HEK293T (cell line): ENCODE measurements at regions not wholly inside any gene's neighbourhood (a gene's known extent, or its start where the extent isn't known, plus 50 kb on each side); places are given as distances from the start of the nearest gene placed in this dataset.
"Not testable (repeated sequence)": the region's sequence is repeated elsewhere in the genome, so short reads cannot be mapped to it uniquely, and the experiment has no call there.

Experiments used
- CTCF ChIA-PET: fragments of 350-600 bp; formaldehyde crosslinking; extraction: SDS; loops from one replicate; lab custom pipeline; 2021; ENCODE audit warnings: antibody characterized with exemption, inconsistent platforms; lab: Yijun Ruan, JAX
- POLR2A ChIA-PET: fragments of 350-600 bp; formaldehyde crosslinking; extraction: SDS; loops from one replicate; lab custom pipeline; 2020; ENCODE audit warnings: antibody characterized with exemption, inconsistent platforms; lab: Yijun Ruan, JAX
- DNase-seq: peaks from one replicate; pipeline ENCODE4 v3.0.0; 2012; ENCODE audit warnings: mixed read lengths; ENCODE audit errors: extremely low spot score
- ARNT ChIP-seq: fragments of 450-650 bp; IDR thresholded peaks from 2 replicates; pipeline ENCODE4 v1.6.1; 2017; ENCODE audit warnings: mild to moderate bottlenecking
- BHLHE40 ChIP-seq: fragments of 450-650 bp; IDR thresholded peaks from 2 replicates; pipeline ENCODE4 v1.6.1; 2016; ENCODE audit warnings: mild to moderate bottlenecking, moderate library complexity, borderline replicate concordance
- CTBP1 ChIP-seq: fragments of 450-650 bp; IDR thresholded peaks from 2 replicates; pipeline ENCODE4 v1.6.1; 2016; ENCODE audit warnings: borderline replicate concordance
- ELF4 ChIP-seq: fragments of 450-650 bp; IDR thresholded peaks from 2 replicates; pipeline ENCODE4 v1.6.1; 2017; ENCODE audit warnings: antibody characterized with exemption
- FOXA1 ChIP-seq: fragments of 450-650 bp; IDR thresholded peaks from 2 replicates; pipeline ENCODE4 v1.6.1; 2016; ENCODE audit warnings: mild to moderate bottlenecking
- FOXK2 ChIP-seq: fragments of 450-650 bp; IDR thresholded peaks from 2 replicates; pipeline ENCODE4 v1.6.1; 2016; ENCODE audit warnings: mild to moderate bottlenecking
- FOXM1 ChIP-seq: fragments of 450-650 bp; IDR thresholded peaks from 2 replicates; pipeline ENCODE4 v1.6.1; 2017; ENCODE audit warnings: mild to moderate bottlenecking, borderline replicate concordance
- HDGF ChIP-seq: fragments of 450-650 bp; IDR thresholded peaks from 2 replicates; pipeline ENCODE4 v1.6.1; 2017; ENCODE audit warnings: antibody characterized with exemption, borderline replicate concordance
- L3MBTL2 ChIP-seq: fragments of 450-650 bp; conservative IDR thresholded peaks from 2 replicates; pipeline ENCODE4 v1.6.1; 2016; ENCODE audit warnings: mild to moderate bottlenecking
- LEF1 ChIP-seq: fragments of 450-650 bp; IDR thresholded peaks from 2 replicates; pipeline ENCODE4 v1.6.1; 2017; ENCODE audit warnings: mild to moderate bottlenecking, borderline replicate concordance
- NFRKB ChIP-seq: fragments of 450-650 bp; IDR thresholded peaks from 2 replicates; pipeline ENCODE4 v1.6.1; 2016; ENCODE audit warnings: mild to moderate bottlenecking, moderate library complexity
- SP1 ChIP-seq: fragments of 450-650 bp; IDR thresholded peaks from 2 replicates; pipeline ENCODE4 v1.6.1; 2017
- SUZ12 ChIP-seq: fragments of 450-650 bp; IDR thresholded peaks from 2 replicates; pipeline ENCODE4 v1.6.1; 2016; ENCODE audit warnings: mild to moderate bottlenecking
- TARDBP ChIP-seq: fragments of 450-650 bp; IDR thresholded peaks from 2 replicates; pipeline ENCODE4 v1.6.1; 2016
- ZNF384 ChIP-seq: fragments of 450-650 bp; IDR thresholded peaks from 2 replicates; pipeline ENCODE4 v1.6.1; 2016
- TF ChIP-seq, protein P1 (sequence below): fragments of 450-650 bp; IDR thresholded peaks from 2 replicates; pipeline ENCODE4 v1.6.1; 2016

DNA sequence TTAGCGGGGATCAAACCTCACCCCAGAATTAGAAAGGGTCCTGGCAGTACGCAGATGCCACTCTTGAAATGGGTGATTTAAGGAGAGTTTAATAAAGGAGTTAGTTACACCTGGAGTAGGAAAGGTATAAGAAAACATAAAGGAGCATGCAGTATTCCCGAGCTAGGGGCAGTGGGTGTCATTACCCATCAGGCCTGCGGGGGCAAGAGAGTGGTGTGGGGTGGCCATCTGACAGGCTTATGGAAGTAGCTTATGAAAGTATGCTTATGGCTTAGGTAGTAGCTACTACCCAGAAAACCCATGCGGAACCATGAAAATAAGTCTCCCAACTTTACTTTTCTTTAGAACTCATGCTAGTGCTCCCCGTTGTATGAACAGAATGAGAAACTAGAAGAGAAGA is 568.9 kb upstream of the ACVR2A start:
- peak; percentile 24 for DNase-seq
- POLR2A ChIA-PET: no interaction called here
- CTCF ChIA-PET: no interaction called here
- no peak for TF ChIP-seq TARDBP
- no peak for TF ChIP-seq SUZ12
- no peak for TF ChIP-seq CTBP1
- no peak for TF ChIP-seq FOXA1
- TF ChIP-seq HDGF: no peak
- no peak for TF ChIP-seq FOXM1
- no peak for TF ChIP-seq ZNF384
- no peak for TF ChIP-seq SP1
- no peak for TF ChIP-seq ELF4
- no peak for TF ChIP-seq BHLHE40
- TF ChIP-seq, protein P1, sequence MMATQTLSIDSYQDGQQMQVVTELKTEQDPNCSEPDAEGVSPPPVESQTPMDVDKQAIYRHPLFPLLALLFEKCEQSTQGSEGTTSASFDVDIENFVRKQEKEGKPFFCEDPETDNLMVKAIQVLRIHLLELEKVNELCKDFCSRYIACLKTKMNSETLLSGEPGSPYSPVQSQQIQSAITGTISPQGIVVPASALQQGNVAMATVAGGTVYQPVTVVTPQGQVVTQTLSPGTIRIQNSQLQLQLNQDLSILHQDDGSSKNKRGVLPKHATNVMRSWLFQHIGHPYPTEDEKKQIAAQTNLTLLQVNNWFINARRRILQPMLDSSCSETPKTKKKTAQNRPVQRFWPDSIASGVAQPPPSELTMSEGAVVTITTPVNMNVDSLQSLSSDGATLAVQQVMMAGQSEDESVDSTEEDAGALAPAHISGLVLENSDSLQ: no peak
- no peak for TF ChIP-seq FOXK2
- no peak for TF ChIP-seq LEF1
- TF ChIP-seq ARNT: no peak
- no peak for TF ChIP-seq NFRKB
- no peak for TF ChIP-seq L3MBTL2

DNA sequence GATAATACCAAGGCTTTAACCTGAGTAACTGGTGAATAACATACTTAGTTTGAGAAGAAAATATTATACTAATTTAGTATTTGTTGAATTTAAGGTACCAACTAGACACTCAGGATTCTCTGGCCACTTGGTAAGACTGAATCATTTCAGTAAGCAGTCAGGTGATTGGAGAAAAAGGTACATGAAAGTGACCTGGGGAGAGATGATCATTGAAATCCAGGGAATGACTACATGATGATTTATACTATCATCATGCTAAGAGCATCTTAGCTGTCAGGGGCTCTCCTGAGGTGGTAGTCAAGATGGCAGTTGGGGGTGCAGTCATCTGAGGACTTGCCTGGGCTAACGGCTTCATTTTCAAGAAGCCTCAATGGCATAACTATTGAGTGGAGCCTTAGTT is 571.2 kb upstream of the ACVR2A start:
- ChIA-PET CTCF (no interaction called here), POLR2A (no interaction called here)
- TF ChIP-seq ZNF384 (no peak), CTBP1 (no peak), NFRKB (no peak), TARDBP (no peak), FOXA1 (no peak), ELF4 (no peak), SUZ12 (no peak), FOXM1 (no peak), BHLHE40 (no peak)
- DNase-seq: no peak

DNA sequence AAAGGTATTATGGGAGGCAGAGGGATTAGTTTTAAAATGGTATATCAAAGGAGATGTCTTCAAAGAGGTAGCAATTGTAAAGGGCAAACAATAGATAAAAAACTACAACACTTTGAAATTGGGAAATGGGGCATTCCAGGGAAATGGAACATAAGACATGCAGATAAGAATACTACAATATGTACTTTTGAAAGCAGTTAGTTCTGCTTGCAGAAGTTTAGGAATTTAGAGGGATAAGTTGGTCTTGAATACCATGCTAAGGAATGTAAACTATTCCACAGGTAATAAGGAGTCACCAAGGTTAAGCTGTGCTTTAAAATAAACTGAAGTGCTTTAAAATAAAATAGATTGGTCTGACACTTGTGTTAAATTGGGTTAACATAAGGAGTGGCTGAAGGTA is 571.7 kb upstream of the ACVR2A start:
- no peak for DNase-seq
- CTCF ChIA-PET: no interaction called here
- POLR2A ChIA-PET: no interaction called here
- TF ChIP-seq SUZ12 (no peak), LEF1 (no peak), FOXK2 (no peak), ELF4 (no peak), BHLHE40 (no peak), TARDBP (no peak), SP1 (no peak), FOXM1 (no peak), HDGF (no peak), ARNT (no peak), FOXA1 (no peak), ZNF384 (no peak), CTBP1 (no peak), L3MBTL2 (no peak), NFRKB (no peak)
- TF ChIP-seq, protein P1: no peak

DNA sequence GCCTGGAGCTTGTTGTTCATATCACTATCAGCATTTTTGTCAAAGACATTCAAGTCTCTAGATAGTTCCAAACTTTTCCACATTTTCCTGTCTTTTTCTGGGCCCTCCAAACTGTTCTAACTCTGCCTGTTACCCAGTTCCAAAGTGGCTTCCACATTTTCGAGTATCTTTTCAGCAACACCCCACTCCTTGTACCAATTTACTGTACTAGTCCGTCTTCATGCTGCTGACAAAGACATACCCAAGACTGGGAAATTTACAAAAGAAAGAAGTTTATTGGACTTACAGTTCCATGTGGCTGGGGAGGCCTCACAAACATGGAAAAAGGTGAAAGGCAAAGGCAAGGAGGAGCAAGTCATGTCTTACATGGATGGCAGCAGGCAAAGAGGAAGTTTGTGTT is 575.2 kb upstream of the ACVR2A start:
- DNase-seq, POLR2A ChIA-PET, CTCF ChIA-PET: not testable (repeated sequence)

DNA sequence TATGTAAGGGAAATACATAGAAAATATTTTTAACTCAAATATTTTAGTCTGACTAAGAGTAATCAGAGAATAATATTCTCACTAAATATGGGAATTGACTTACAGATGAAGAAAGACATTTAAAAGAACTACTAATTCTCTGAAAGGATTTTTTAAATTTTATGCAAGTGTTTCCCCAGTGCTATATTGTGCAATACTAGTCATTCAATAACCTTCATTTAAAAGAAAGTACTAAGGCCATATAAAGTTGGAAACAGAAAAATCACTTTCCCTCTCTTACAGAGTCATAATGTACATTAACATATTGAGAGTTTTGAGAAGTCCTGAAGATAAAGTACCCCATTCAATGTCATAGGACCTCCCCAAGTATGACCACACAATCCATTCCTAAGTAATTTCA is 584.6 kb upstream of the ACVR2A start:
- no peak for DNase-seq
- ChIA-PET CTCF (no interaction called here), POLR2A (no interaction called here)
- TF ChIP-seq, protein P1: no peak
- TF ChIP-seq TARDBP (no peak), BHLHE40 (no peak), ZNF384 (no peak), SUZ12 (no peak), HDGF (no peak), FOXA1 (no peak), LEF1 (no peak), L3MBTL2 (no peak)

DNA sequence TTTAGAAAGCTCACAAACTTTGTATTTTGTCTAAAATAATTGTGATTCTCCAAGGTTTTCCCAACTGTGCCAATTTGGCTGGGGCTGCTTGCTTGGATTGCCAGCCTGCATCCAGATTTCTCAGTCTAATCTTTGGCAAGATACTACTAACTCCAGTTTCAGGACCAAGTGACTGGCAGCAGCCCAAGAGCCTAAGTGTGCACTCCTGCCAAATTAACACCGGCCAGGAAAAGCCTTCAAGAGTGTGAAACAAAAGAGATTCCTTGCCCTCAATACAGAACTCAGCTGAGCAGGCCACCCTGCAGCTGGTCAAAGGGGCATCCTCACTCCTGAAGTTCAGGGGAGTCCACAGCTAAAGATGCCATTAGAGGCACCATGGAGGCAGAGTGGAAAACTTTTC is 589.0 kb upstream of the ACVR2A start:
- POLR2A ChIA-PET: no interaction called here
- CTCF ChIA-PET: no interaction called here

More for the DNA sequence above, 589.0 kb upstream of the ACVR2A start:
- DNase-seq: no peak
- no peak for TF ChIP-seq ELF4
- TF ChIP-seq, protein P1: no peak
- TF ChIP-seq FOXK2: no peak
- no peak for TF ChIP-seq L3MBTL2
- TF ChIP-seq ARNT: no peak
- no peak for TF ChIP-seq SP1
- TF ChIP-seq NFRKB: no peak
